Panc1 (cell line): ENCODE measurements at regions not wholly inside any gene's neighbourhood (a gene's known extent, or its start where the extent isn't known, plus 50 kb on each side); places are given as distances from the start of the nearest gene placed in this dataset.

Experiments
- POLR2AphosphoS5 ChIP-seq: IDR thresholded peaks from 2 replicates; pipeline ENCODE4 v1.6.1; 2012; ENCODE audit warnings: mild to moderate bottlenecking, low read depth, low read length, moderate library complexity
- SIN3A ChIP-seq: IDR thresholded peaks from 2 replicates; pipeline ENCODE4 v1.6.1; 2012; ENCODE audit warnings: low read depth, mild to moderate bottlenecking, low read length, moderate library complexity, borderline replicate concordance; ENCODE audit not compliant: insufficient read depth
- TCF7L2 ChIP-seq: IDR thresholded peaks from 2 replicates; pipeline ENCODE4 v1.6.1; 2011; ENCODE audit warnings: mild to moderate bottlenecking, low read depth, low read length, inconsistent platforms
- TF ChIP-seq, protein P1 (sequence below): fragments of 450-650 bp; IDR thresholded peaks from 2 replicates; pipeline ENCODE4 v1.5.1; 2017; ENCODE audit warnings: mild to moderate bottlenecking
- TF ChIP-seq, protein P2 (sequence below), 2 experiments: IDR thresholded peaks; 2 replicates each; pipeline ENCODE4 v1.6.1; 2011 to 2012; ENCODE audit warnings: low read depth in 2 of 2, control low read depth in 1 of 2, low read length in 1 of 2, mild to moderate bottlenecking in 1 of 2, moderate library complexity in 1 of 2; ENCODE audit not compliant: insufficient read depth in 1 of 2

DNA sequence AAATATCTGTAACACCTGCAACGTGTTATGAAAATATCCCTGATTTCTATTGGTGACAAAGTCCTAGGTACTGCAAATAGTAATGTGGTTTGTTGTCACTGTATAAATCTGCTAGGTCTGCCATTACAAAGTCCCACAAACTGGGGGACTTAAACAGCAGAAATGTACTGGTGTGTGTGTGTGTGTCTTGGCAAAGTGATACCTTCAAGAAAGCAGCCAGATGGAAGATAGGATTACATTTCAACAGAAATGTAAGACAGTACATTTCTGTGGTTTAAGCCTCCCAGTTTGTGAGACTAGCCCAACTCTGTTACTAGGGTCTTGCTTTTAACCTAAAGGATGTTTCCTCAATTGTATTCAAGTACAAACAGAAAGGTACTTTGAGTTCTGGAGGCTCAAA is 531.7 kb downstream of the NPIPA7 start:
- TF ChIP-seq, protein P1, sequence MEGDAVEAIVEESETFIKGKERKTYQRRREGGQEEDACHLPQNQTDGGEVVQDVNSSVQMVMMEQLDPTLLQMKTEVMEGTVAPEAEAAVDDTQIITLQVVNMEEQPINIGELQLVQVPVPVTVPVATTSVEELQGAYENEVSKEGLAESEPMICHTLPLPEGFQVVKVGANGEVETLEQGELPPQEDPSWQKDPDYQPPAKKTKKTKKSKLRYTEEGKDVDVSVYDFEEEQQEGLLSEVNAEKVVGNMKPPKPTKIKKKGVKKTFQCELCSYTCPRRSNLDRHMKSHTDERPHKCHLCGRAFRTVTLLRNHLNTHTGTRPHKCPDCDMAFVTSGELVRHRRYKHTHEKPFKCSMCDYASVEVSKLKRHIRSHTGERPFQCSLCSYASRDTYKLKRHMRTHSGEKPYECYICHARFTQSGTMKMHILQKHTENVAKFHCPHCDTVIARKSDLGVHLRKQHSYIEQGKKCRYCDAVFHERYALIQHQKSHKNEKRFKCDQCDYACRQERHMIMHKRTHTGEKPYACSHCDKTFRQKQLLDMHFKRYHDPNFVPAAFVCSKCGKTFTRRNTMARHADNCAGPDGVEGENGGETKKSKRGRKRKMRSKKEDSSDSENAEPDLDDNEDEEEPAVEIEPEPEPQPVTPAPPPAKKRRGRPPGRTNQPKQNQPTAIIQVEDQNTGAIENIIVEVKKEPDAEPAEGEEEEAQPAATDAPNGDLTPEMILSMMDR = no peak
- TF ChIP-seq SIN3A = no peak
- TF ChIP-seq, protein P2, sequence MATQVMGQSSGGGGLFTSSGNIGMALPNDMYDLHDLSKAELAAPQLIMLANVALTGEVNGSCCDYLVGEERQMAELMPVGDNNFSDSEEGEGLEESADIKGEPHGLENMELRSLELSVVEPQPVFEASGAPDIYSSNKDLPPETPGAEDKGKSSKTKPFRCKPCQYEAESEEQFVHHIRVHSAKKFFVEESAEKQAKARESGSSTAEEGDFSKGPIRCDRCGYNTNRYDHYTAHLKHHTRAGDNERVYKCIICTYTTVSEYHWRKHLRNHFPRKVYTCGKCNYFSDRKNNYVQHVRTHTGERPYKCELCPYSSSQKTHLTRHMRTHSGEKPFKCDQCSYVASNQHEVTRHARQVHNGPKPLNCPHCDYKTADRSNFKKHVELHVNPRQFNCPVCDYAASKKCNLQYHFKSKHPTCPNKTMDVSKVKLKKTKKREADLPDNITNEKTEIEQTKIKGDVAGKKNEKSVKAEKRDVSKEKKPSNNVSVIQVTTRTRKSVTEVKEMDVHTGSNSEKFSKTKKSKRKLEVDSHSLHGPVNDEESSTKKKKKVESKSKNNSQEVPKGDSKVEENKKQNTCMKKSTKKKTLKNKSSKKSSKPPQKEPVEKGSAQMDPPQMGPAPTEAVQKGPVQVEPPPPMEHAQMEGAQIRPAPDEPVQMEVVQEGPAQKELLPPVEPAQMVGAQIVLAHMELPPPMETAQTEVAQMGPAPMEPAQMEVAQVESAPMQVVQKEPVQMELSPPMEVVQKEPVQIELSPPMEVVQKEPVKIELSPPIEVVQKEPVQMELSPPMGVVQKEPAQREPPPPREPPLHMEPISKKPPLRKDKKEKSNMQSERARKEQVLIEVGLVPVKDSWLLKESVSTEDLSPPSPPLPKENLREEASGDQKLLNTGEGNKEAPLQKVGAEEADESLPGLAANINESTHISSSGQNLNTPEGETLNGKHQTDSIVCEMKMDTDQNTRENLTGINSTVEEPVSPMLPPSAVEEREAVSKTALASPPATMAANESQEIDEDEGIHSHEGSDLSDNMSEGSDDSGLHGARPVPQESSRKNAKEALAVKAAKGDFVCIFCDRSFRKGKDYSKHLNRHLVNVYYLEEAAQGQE (IDR thresholded peaks at IDR 0.05; ENCODE audit: insufficient read depth in 1 of 2, low read depth in 2 of 2, low read length in 1 of 2) = no peak
- no peak for TF ChIP-seq POLR2AphosphoS5
- TF ChIP-seq TCF7L2 = no peak
